DOHH2 (cell line): ENCODE measurements at regions not wholly inside any gene's neighbourhood (a gene's known extent, or its start where the extent isn't known, plus 50 kb on each side); places are given as distances from the start of the nearest gene placed in this dataset.

ENCODE experiments used
- H3F3A ChIP-seq: fragments of 200-600 bp; sonication (generic), shearing (Covaris generic); 2 replicates; pipeline ENCODE4 v1.6.0; 2016; ENCODE audit warnings: antibody characterized with exemption, mild to moderate bottlenecking; ENCODE audit not compliant: control insufficient read depth, insufficient read depth
- H3K27ac ChIP-seq: fragments of 200-600 bp; sonication (generic); 2 replicates; pipeline ENCODE4 v1.5.1; 2014; ENCODE audit warnings: low read depth, mild to moderate bottlenecking, low read length, moderate library complexity
- H3K27me3 ChIP-seq: fragments of 200-600 bp; sonication (generic); 2 replicates; pipeline ENCODE4 v1.6.1; 2014; ENCODE audit warnings: mild to moderate bottlenecking, low read length, mixed read lengths; ENCODE audit not compliant: control insufficient read depth
- H3K36me3 ChIP-seq: fragments of 200-600 bp; sonication (generic); 2 replicates; pipeline ENCODE4 v1.6.1; 2014; ENCODE audit warnings: mild to moderate bottlenecking, low read length, moderate library complexity, mixed read lengths; ENCODE audit not compliant: control insufficient read depth
- H3K4me1 ChIP-seq: fragments of 200-600 bp; sonication (generic); 2 replicates; pipeline ENCODE4 v1.6.1; 2014; ENCODE audit warnings: mild to moderate bottlenecking, low read length, mixed read lengths; ENCODE audit not compliant: control insufficient read depth
- H3K4me2 ChIP-seq: fragments of 200-600 bp; sonication (generic); 2 replicates; pipeline ENCODE4 v1.6.0; 2014; ENCODE audit warnings: mild to moderate bottlenecking, low read length, moderate library complexity
- H3K4me3 ChIP-seq: fragments of 200-600 bp; sonication (generic); 2 replicates; pipeline ENCODE4 v1.5.1; 2014; ENCODE audit warnings: mild to moderate bottlenecking, low read length, mixed read lengths
- H3K79me2 ChIP-seq: fragments of 200-600 bp; sonication (generic); 2 replicates; pipeline ENCODE4 v1.6.1; 2014; ENCODE audit warnings: mild to moderate bottlenecking, low read length, mixed read lengths; ENCODE audit not compliant: control insufficient read depth
- H3K9me2 ChIP-seq: fragments of 200-600 bp; sonication (generic); replicated peaks from 2 replicates; pipeline ENCODE4 v1.6.1; 2014; ENCODE audit warnings: mild to moderate bottlenecking, low read length, mixed read lengths; ENCODE audit not compliant: control insufficient read depth
- H3K9me3 ChIP-seq: fragments of 200-600 bp; sonication (generic); 2 replicates; pipeline ENCODE4 v1.6.1; 2014; ENCODE audit warnings: antibody characterized with exemption, low read length, mixed read lengths; ENCODE audit not compliant: control insufficient read depth, insufficient read depth
- H4K20me1 ChIP-seq: fragments of 200-600 bp; sonication (generic); 2 replicates; pipeline ENCODE4 v1.6.0; 2014; ENCODE audit warnings: low read depth, mild to moderate bottlenecking, antibody characterized with exemption, low read length, moderate library complexity; ENCODE audit not compliant: control insufficient read depth, insufficient read depth
- CTCF ChIP-seq: fragments of 200-600 bp; sonication (generic); IDR thresholded peaks from one replicate; pipeline ENCODE4 v1.5.1; 2014; ENCODE audit warnings: antibody characterized with exemption, mild to moderate bottlenecking, low read depth, low read length; ENCODE audit not compliant: poor library complexity, severe bottlenecking
- EZH2phosphoT487 ChIP-seq: fragments of 200-600 bp; sonication (generic); IDR thresholded peaks from 2 replicates; pipeline ENCODE4 v1.6.1; 2017; ENCODE audit warnings: borderline replicate concordance, mild to moderate bottlenecking, antibody characterized with exemption, low read length, moderate library complexity, mixed read lengths

DNA sequence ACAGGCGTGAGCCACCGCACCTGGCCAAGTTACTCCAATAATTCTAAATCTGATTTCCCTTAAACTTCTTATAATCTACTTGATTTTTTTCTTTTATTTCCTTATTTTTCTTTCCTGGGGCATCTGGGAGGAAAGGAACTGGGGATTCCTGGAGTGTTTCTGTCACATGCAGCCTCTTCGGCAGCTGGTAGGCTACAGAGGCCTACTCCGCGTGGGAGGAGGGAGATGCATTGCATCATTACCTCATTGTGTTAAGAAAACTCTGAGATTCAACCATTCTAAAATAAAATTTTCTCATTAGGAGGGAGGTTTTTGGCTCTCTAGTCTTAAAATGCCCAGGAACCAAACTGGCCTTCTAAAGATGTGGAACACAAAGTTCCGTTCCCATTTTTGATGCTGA, 64.0 kb downstream of the SOX9 start:
- H3F3A ChIP-seq = peaks cover 5% of the 10 kb centered on the region
- no peaks in the 10 kb centered on the region for H4K20me1 ChIP-seq
- no peak overlapping the region for H3K4me2 ChIP-seq
- no peaks in the 10 kb centered on the region for H3K27me3 ChIP-seq
- peaks cover 10% of the 10 kb centered on the region; the same call in 1 of the 2 replicates for H3K9me3 ChIP-seq
- H3K4me1 ChIP-seq = peaks cover 12% of the 10 kb centered on the region
- TF ChIP-seq EZH2phosphoT487 (no peak), CTCF (no peak)
- H3K9me2 ChIP-seq = no peaks in the 10 kb centered on the region
- no peaks in the 10 kb centered on the region for H3K36me3 ChIP-seq
- H3K27ac ChIP-seq = no peak overlapping the region
- no peak overlapping the region for H3K4me3 ChIP-seq
- no peaks in the 10 kb centered on the region for H3K79me2 ChIP-seq

- Histone ChIP-seq H3F3A (peaks cover 11% of the 10 kb centered on the region), H3K4me1 (peaks cover 19% of the 10 kb centered on the region), H3K9me2 (no peaks in the 10 kb centered on the region), H3K27me3 (no peaks in the 10 kb centered on the region), H3K36me3 (no peaks in the 10 kb centered on the region), H3K79me2 (no peaks in the 10 kb centered on the region), H3K9me3 (peaks cover 10% of the 10 kb centered on the region; the same call in 1 of the 2 replicates), H3K4me2 (no peak overlapping the region), H3K4me3 (no peak overlapping the region), H4K20me1 (no peaks in the 10 kb centered on the region), H3K27ac (no peak overlapping the region)
- TF ChIP-seq EZH2phosphoT487 = no peak
- TF ChIP-seq CTCF = no peak
Observed at GRCh38 chr17:72185564-72185963, 64.7 kb downstream of the SOX9 start.

GRCh38 chr17:72187556-72187955, 66.7 kb downstream of the SOX9 start:
- Histone ChIP-seq H3F3A (peaks cover 12% of the 10 kb centered on the region), H3K4me1 (peaks cover 30% of the 10 kb centered on the region), H3K9me3 (peaks cover 10% of the 10 kb centered on the region; the same call in 1 of the 2 replicates), H3K27me3 (no peaks in the 10 kb centered on the region), H3K79me2 (no peaks in the 10 kb centered on the region), H3K9me2 (no peaks in the 10 kb centered on the region), H3K4me3 (no peak overlapping the region), H3K4me2 (no peak overlapping the region), H3K27ac (no peak overlapping the region), H4K20me1 (no peaks in the 10 kb centered on the region), H3K36me3 (no peaks in the 10 kb centered on the region)
- TF ChIP-seq CTCF = no peak
- TF ChIP-seq EZH2phosphoT487 = no peak

GRCh38 chr17:72188801-72189200, 68.0 kb downstream of the SOX9 start:
- Histone ChIP-seq H3K4me1 (peaks cover 30% of the 10 kb centered on the region), H3K9me3 (peaks cover 10% of the 10 kb centered on the region; the same call in 1 of the 2 replicates), H3K27ac (peak overlapping the region; percentile 95)

More at GRCh38 chr17:72188801-72189200, 68.0 kb downstream of the SOX9 start:
- Histone ChIP-seq H3K27me3 (no peaks in the 10 kb centered on the region), H3K79me2 (no peaks in the 10 kb centered on the region), H4K20me1 (no peaks in the 10 kb centered on the region), H3K9me2 (no peaks in the 10 kb centered on the region), H3F3A (peaks cover 12% of the 10 kb centered on the region), H3K36me3 (no peaks in the 10 kb centered on the region), H3K4me2 (peak overlapping the region; percentile 66; the same call in 1 of the 2 replicates), H3K4me3 (peak overlapping the region; percentile 51; the same call in 1 of the 2 replicates)
- TF ChIP-seq EZH2phosphoT487 = no peak
- TF ChIP-seq CTCF = no peak
